HG02885 (cell line): ENCODE measurements at regions not wholly inside any gene's neighbourhood (a gene's known extent, or its start where the extent isn't known, plus 50 kb on each side); places are given as distances from the start of the nearest gene placed in this dataset.
"Not testable (repeated sequence)": the region's sequence is repeated elsewhere in the genome, so short reads cannot be mapped to it uniquely, and the experiment has no call there.

ENCODE experiments used
- ATAC-seq: cut with Tn5 transposase; IDR thresholded peaks from one replicate; pipeline ENCODE4 v1.9.1; 2021; ENCODE audit warnings: mild to moderate bottlenecking; ENCODE audit not compliant: unreplicated experiment, poor library complexity

GRCh38 chr5:174943785-174944184, 219.4 kb downstream of the MSX2 start:
- no peak for ATAC-seq

GRCh38 chr5:174943002-174943401, 218.6 kb downstream of the MSX2 start:
- not testable (repeated sequence) for ATAC-seq

- ATAC-seq, result no peak
These were observed 213.1 kb downstream of the MSX2 start for GRCh38 chr5:174937201-174938123.

- ATAC-seq, result peak; percentile 50
These were observed 211.6 kb downstream of the MSX2 start for GRCh38 chr5:174935854-174936474.

- ATAC-seq, result not testable (repeated sequence)
These were observed 206.7 kb downstream of the MSX2 start for GRCh38 chr5:174931033-174931432.

- ATAC-seq, result no peak
These were observed 201.2 kb downstream of the MSX2 start for GRCh38 chr5:174925586-174925985.

- ATAC-seq, result no peak
These were observed 198.6 kb downstream of the MSX2 start for GRCh38 chr5:174922955-174923354.

- ATAC-seq, result no peak
These were observed 196.6 kb downstream of the MSX2 start for GRCh38 chr5:174920906-174921550.

- ATAC-seq, result no peak
These were observed 195.0 kb downstream of the MSX2 start for GRCh38 chr5:174919351-174919750.

- ATAC-seq, result no peak
These were observed 194.3 kb downstream of the MSX2 start for GRCh38 chr5:174918655-174919054.

GRCh38 chr5:174917976-174918554, 193.7 kb downstream of the MSX2 start:
- no peak for ATAC-seq

GRCh38 chr5:174917435-174917834, 193.1 kb downstream of the MSX2 start:
- not testable (repeated sequence) for ATAC-seq

- not testable (repeated sequence) for ATAC-seq
These were observed 192.5 kb downstream of the MSX2 start for GRCh38 chr5:174916924-174917323.

- ATAC-seq, result no peak
These were observed 191.8 kb downstream of the MSX2 start for GRCh38 chr5:174916227-174916626.

GRCh38 chr5:174911118-174911517, 186.7 kb downstream of the MSX2 start:
- no peak for ATAC-seq

GRCh38 chr5:174910245-174910737, 185.9 kb downstream of the MSX2 start:
- ATAC-seq, result peak; percentile 83

- no peak for ATAC-seq
These were observed 178.9 kb downstream of the MSX2 start for GRCh38 chr5:174903172-174903732.

- no peak for ATAC-seq
These were observed 177.0 kb downstream of the MSX2 start for GRCh38 chr5:174901336-174901735.

GRCh38 chr5:174900240-174900865, 176.0 kb downstream of the MSX2 start:
- no peak for ATAC-seq
